Naive thymus-derived CD4-positive, alpha-beta T cell (primary cell): ENCODE measurements at regions not wholly inside any gene's neighbourhood (a gene's known extent, or its start where the extent isn't known, plus 50 kb on each side); places are given as distances from the start of the nearest gene placed in this dataset.

Experiments used
- ATAC-seq: fragments of 150-1000 bp; cut with Tn5 transposase; 2 replicates; pipeline ENCODE4 v1.10.0; 2021; ENCODE audit warnings: mild to moderate bottlenecking, moderate library complexity
- CTCF ChIA-PET: fragments of 350-600 bp; sonication (Branson Sonifier 250); formaldehyde crosslinking; loops from one replicate; lab custom pipeline; 2021; ENCODE audit warnings: antibody characterized with exemption; lab: Charles Lee
- POLR2A ChIA-PET: fragments of 350-600 bp; sonication (Branson Sonifier 250); formaldehyde crosslinking; loops from one replicate; lab custom pipeline; 2021; ENCODE audit warnings: antibody characterized with exemption, inconsistent platforms; lab: Charles Lee
- DNase-seq, 9 donors: peaks; one replicate each; pipeline versions ENCODE4 v3.0.0 to v3.0.0-alpha.2; 2020 to 2022; ENCODE audit warnings: mixed read lengths in 1 of 9
- H3K27ac ChIP-seq: one replicate; pipeline ENCODE4 v1.7.0; 2013; ENCODE audit warnings: mild to moderate bottlenecking, low read depth, low read length, moderate library complexity
- H3K27me3 ChIP-seq, 2 donors: one replicate each; pipeline ENCODE4 v1.7.0; 2013; ENCODE audit warnings: low read length in 2 of 2, mild to moderate bottlenecking in 2 of 2, moderate library complexity in 2 of 2; ENCODE audit not compliant: control insufficient read depth in 2 of 2, insufficient read depth in 2 of 2
- H3K36me3 ChIP-seq, 3 experiments: 1 replicate in 2 of 3; 2 replicates in 1 of 3; pipeline ENCODE4 v1.7.0; 2013; ENCODE audit warnings: low read length in 3 of 3, mild to moderate bottlenecking in 3 of 3, moderate library complexity in 1 of 3; ENCODE audit not compliant: insufficient read depth in 3 of 3, control insufficient read depth in 2 of 3
- H3K4me1 ChIP-seq, 2 donors: one replicate each; pipeline ENCODE4 v1.7.0; 2013; ENCODE audit warnings: low read length in 2 of 2, mild to moderate bottlenecking in 2 of 2, moderate library complexity in 1 of 2; ENCODE audit not compliant: control insufficient read depth in 2 of 2, insufficient read depth in 2 of 2
- H3K4me3 ChIP-seq: 2 replicates; pipeline ENCODE4 v1.7.0; 2013; ENCODE audit warnings: mild to moderate bottlenecking, low read length
- H3K9me3 ChIP-seq, 3 experiments: 1 replicate in 2 of 3; 2 replicates in 1 of 3; pipeline ENCODE4 v1.7.0; 2013; ENCODE audit warnings: low read length in 3 of 3; ENCODE audit not compliant: control insufficient read depth in 2 of 3
- H3K27ac Mint-ChIP-seq, 9 donors: one replicate each; pipeline ENCODE4 v1.8.0; 2020 to 2022; ENCODE audit warnings: mixed read lengths in 9 of 9, mild to moderate bottlenecking in 8 of 9, moderate library complexity in 5 of 9, inconsistent platforms in 2 of 9
- H3K27me3 Mint-ChIP-seq, 5 donors: one replicate each; pipeline ENCODE4 v1.8.0; 2021 to 2022; ENCODE audit warnings: mixed read lengths in 5 of 5, mild to moderate bottlenecking in 1 of 5
- H3K36me3 Mint-ChIP-seq, 5 donors: one replicate each; pipeline ENCODE4 v1.8.0; 2020 to 2022; ENCODE audit warnings: mixed read lengths in 5 of 5, mild to moderate bottlenecking in 3 of 5, inconsistent platforms in 1 of 5
- H3K4me1 Mint-ChIP-seq, 7 donors: one replicate each; pipeline ENCODE4 v1.8.0; 2020 to 2022; ENCODE audit warnings: mixed read lengths in 7 of 7, mild to moderate bottlenecking in 3 of 7, inconsistent platforms in 1 of 7
- H3K4me3 Mint-ChIP-seq, 10 donors: one replicate each; pipeline ENCODE4 v1.8.0; 2020 to 2022; ENCODE audit warnings: mild to moderate bottlenecking in 10 of 10, mixed read lengths in 10 of 10, moderate library complexity in 6 of 10, inconsistent platforms in 2 of 10
- H3K9me3 Mint-ChIP-seq, 11 donors: one replicate each; pipeline ENCODE4 v1.8.0; 2020 to 2022; ENCODE audit warnings: mixed read lengths in 11 of 11, mild to moderate bottlenecking in 4 of 11, inconsistent platforms in 1 of 11, moderate library complexity in 1 of 11
- intact Hi-C, 2 donors: fragments of 100-400 bp; cut with micrococcal nuclease; formaldehyde crosslinking; loops; one replicate each; pipeline ENCODE4 v1.15.1; 2023

DNA sequence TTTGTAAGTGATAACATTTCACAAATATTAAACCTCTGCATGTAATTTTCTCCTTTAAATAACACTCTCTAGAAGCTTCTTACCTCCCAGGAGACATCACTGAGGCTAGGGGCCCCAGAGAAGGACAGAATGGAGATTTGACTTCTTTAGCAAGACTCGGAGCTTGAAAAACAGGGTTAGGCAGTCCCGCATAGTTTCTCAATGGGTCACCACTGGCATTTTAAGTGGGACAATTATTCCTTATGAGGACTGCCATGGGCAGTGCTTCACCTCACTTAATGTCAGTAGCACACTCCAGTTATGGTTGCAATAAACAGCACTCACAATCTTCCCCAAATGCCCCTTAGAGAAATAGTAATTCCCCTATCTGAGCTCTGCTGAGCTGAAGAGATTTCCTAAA, 66.7 kb upstream of the NOCT start:
- H3K27me3 ChIP-seq: no peaks in the 10 kb centered on the region
- Mint-ChIP-seq H3K4me3 (no peak overlapping the region), H3K9me3 (no peaks in the 10 kb centered on the region)

DNA sequence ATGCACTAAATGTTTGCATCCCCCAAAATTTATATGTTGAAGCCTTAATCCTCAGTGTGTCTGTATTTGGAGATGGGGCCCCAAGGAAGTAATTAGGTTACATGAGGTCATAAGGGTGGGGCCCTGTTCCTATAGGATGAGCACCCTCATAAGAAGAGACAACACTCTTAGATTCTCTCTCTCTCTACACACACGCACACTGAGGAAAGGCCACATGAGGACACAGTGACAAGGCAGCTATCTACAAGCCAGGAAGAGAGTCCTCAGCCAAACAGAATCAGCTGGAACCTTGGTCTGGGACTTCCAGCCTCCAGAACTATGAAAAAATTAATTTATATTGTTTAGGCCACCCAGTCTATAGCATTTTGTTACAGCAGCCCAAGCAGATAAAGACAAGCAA, 69.3 kb upstream of the NOCT start:
- CTCF ChIA-PET: no interaction called here
- Mint-ChIP-seq H3K4me1 (no peaks in the 10 kb centered on the region), H3K4me3 (no peak overlapping the region), H3K36me3 (no peaks in the 10 kb centered on the region), H3K9me3 (no peaks in the 10 kb centered on the region), H3K27ac (no peak overlapping the region), H3K27me3 (peaks cover 0 to 6% (median 0%) of the 10 kb centered on the region in 5 donors)
- no peaks in the 10 kb centered on the region for H3K36me3 ChIP-seq
- intact Hi-C loops: no loop called here
- H3K9me3 ChIP-seq: no peaks in the 10 kb centered on the region
- H3K27me3 ChIP-seq: no peaks in the 10 kb centered on the region
- H3K4me3 ChIP-seq: no peak overlapping the region
- POLR2A ChIA-PET: no interaction called here
- DNase-seq (no peak), ATAC-seq (no peak)
- H3K4me1 ChIP-seq: no peaks in the 10 kb centered on the region
- no peak overlapping the region for H3K27ac ChIP-seq

More for the DNA sequence above, 66.7 kb upstream of the NOCT start:
- CTCF ChIA-PET: no interaction called here
- H3K27ac Mint-ChIP-seq: no peak overlapping the region
- intact Hi-C loops: no loop called here
- peaks cover 0 to 3% (median 0%) of the 10 kb centered on the region in 5 donors for H3K27me3 Mint-ChIP-seq
- no peak for DNase-seq
- Histone ChIP-seq H3K4me3 (no peak overlapping the region), H3K4me1 (no peaks in the 10 kb centered on the region), H3K36me3 (no peaks in the 10 kb centered on the region), H3K9me3 (no peaks in the 10 kb centered on the region), H3K27ac (no peak overlapping the region)
- POLR2A ChIA-PET: no interaction called here
- H3K36me3 Mint-ChIP-seq: no peaks in the 10 kb centered on the region
- peaks cover 0 to 2% (median 0%) of the 10 kb centered on the region in 7 donors for H3K4me1 Mint-ChIP-seq
- ATAC-seq: no peak

DNA sequence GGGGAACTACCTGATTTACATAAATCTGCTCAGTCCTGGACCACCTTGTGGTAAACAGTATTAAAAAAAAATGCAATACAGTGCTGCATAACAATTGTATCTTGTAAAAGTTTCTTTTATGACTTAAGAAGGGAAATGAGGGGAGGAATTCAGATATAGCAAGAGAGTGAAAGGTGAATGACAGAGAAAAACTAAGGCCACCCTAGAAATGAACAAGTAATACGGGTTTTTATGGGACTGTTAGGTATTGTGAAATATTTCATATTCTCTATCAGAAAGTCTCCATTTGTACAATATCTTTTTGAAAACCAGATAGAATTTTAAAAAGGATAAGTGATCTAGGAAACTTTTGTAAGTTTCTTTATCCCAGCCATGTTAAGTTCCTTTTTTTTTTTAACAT, 69.7 kb upstream of the NOCT start:
- peaks cover 0 to 6% (median 0%) of the 10 kb centered on the region in 5 donors for H3K27me3 Mint-ChIP-seq
- H3K9me3 ChIP-seq: no peaks in the 10 kb centered on the region
- no peaks in the 10 kb centered on the region for H3K4me1 ChIP-seq
- H3K9me3 Mint-ChIP-seq: no peaks in the 10 kb centered on the region
- no peak overlapping the region for H3K27ac ChIP-seq
- no peak overlapping the region for H3K27ac Mint-ChIP-seq
- CTCF ChIA-PET: no interaction called here
- DNase-seq (no peak), ATAC-seq (no peak)
- H3K4me3 Mint-ChIP-seq: no peak overlapping the region
- no peaks in the 10 kb centered on the region for H3K4me1 Mint-ChIP-seq
- H3K36me3 Mint-ChIP-seq: no peaks in the 10 kb centered on the region
- intact Hi-C loops: no loop called here
- H3K27me3 ChIP-seq: no peaks in the 10 kb centered on the region
- no peak overlapping the region for H3K4me3 ChIP-seq
- no peaks in the 10 kb centered on the region for H3K36me3 ChIP-seq
- POLR2A ChIA-PET: no interaction called here

DNA sequence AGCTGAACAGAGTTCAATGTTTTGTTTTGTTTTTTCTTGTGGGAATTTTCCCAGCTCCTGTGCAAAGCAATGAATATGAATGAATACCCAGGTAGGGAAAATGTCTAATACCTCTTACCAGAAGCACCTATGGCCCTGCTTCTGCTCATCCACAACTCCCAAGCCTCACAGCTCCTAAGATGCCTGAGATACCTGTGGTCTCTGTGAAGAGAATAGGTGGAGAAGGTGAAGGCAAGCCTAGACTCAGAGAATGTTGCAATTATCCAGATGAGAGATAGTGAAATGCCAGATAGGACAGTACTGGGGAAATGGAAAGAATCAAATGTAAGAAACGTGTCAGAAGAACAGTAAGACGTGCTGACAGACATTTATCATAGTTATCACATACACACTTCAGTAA, 70.2 kb upstream of the NOCT start:
- ChIA-PET CTCF (no interaction called here), POLR2A (no interaction called here)
- Histone ChIP-seq H3K9me3 (no peaks in the 10 kb centered on the region), H3K4me1 (no peaks in the 10 kb centered on the region), H3K27ac (no peak overlapping the region), H3K4me3 (no peak overlapping the region), H3K27me3 (no peaks in the 10 kb centered on the region), H3K36me3 (no peaks in the 10 kb centered on the region)
- no peaks in the 10 kb centered on the region for H3K4me1 Mint-ChIP-seq
- DNase-seq (no peak), ATAC-seq (no peak)
- H3K9me3 Mint-ChIP-seq: no peaks in the 10 kb centered on the region
- H3K27me3 Mint-ChIP-seq: peaks cover 0 to 6% (median 0%) of the 10 kb centered on the region in 5 donors
- H3K36me3 Mint-ChIP-seq: no peaks in the 10 kb centered on the region
- H3K27ac Mint-ChIP-seq: no peak overlapping the region
- intact Hi-C loops: no loop called here
- no peak overlapping the region for H3K4me3 Mint-ChIP-seq

DNA sequence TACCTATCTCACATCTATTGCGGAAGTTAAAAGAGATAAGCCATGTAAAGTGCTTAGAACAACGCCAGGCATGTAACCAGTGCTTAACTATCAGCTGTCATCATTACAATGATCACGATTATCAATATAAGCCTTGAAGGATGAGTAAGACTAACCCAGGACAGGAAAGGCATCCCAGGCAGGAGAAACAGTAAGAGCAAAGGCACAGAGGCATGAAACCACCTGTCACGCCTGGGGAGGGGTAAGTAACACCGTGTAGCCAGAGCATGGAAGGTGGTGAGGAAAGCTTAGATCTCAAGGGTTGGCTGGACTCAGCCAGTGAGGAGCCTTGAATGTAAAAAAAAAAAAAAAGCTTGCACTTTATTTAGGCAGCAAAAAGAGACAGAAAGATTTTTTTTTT, 71.7 kb upstream of the NOCT start:
- DNase-seq (no peak), ATAC-seq (no peak)
- Histone ChIP-seq H3K27ac (no peak overlapping the region), H3K4me1 (no peaks in the 10 kb centered on the region), H3K27me3 (no peaks in the 10 kb centered on the region), H3K4me3 (no peak overlapping the region), H3K36me3 (no peaks in the 10 kb centered on the region), H3K9me3 (no peaks in the 10 kb centered on the region)
- Mint-ChIP-seq H3K4me3 (no peak overlapping the region), H3K4me1 (no peaks in the 10 kb centered on the region), H3K27ac (no peak overlapping the region), H3K27me3 (peaks cover 0 to 6% (median 4%) of the 10 kb centered on the region in 5 donors), H3K9me3 (no peaks in the 10 kb centered on the region), H3K36me3 (no peaks in the 10 kb centered on the region)
- ChIA-PET CTCF (no interaction called here), POLR2A (no interaction called here)
- intact Hi-C loops: no loop called here

DNA sequence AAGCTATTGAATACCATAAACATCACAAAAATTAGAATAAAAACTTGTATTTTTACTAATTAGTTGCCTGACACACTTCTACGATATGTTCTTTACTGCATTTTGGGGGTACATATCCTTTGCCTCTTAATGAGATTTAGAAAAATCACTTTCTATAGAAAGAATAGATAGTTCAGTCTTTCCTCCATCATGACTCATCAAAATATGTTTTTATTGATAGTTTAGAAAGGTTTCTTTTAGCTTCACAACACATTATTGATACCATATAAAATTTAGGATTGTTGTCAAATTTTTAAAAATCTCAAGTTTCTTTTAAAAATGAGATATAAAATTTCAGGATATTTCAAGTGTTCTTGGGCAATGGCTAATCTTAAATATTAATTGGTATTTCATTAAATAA, 74.5 kb upstream of the NOCT start:
- H3K27me3 ChIP-seq: no peaks in the 10 kb centered on the region
- intact Hi-C loops: no loop called here
- CTCF ChIA-PET: no interaction called here
- peaks cover 0 to 11% (median 5%) of the 10 kb centered on the region in 5 donors for H3K27me3 Mint-ChIP-seq
- ATAC-seq (no peak), DNase-seq (no peak)
- H3K27ac ChIP-seq: no peak overlapping the region
- H3K36me3 Mint-ChIP-seq: no peaks in the 10 kb centered on the region
- H3K4me3 Mint-ChIP-seq: no peak overlapping the region
- H3K27ac Mint-ChIP-seq: no peak overlapping the region
- no peaks in the 10 kb centered on the region for H3K9me3 ChIP-seq
- H3K4me3 ChIP-seq: no peak overlapping the region
- no peaks in the 10 kb centered on the region for H3K4me1 ChIP-seq
- no peaks in the 10 kb centered on the region for H3K9me3 Mint-ChIP-seq
- no peaks in the 10 kb centered on the region for H3K4me1 Mint-ChIP-seq
- POLR2A ChIA-PET: no interaction called here
- no peaks in the 10 kb centered on the region for H3K36me3 ChIP-seq

DNA sequence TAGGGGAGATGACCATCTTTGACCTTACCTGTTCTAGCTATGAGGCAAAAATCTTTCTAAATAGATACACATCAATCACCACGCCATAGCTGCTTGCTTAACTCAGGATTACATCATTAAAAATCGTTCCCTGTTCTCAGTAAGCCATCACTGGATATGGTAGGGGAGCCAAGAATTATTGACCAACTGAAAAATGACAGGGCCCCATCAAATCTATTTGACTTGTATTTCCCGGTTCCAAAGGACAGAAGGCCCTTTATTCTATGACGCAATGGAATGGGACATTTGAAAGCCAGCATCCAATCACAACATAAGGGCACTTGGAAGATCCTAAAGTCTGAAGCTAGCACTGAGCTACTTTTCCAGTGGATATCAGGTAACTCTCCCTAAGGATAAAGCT, 75.6 kb upstream of the NOCT start:
- Histone ChIP-seq H3K36me3 (no peaks in the 10 kb centered on the region), H3K27me3 (no peaks in the 10 kb centered on the region), H3K27ac (no peak overlapping the region), H3K9me3 (no peaks in the 10 kb centered on the region), H3K4me3 (no peak overlapping the region), H3K4me1 (no peaks in the 10 kb centered on the region)
- Mint-ChIP-seq H3K4me1 (no peaks in the 10 kb centered on the region), H3K27ac (no peak overlapping the region), H3K4me3 (no peak overlapping the region), H3K36me3 (no peaks in the 10 kb centered on the region), H3K27me3 (peaks cover 0 to 13% (median 5%) of the 10 kb centered on the region in 5 donors), H3K9me3 (no peaks in the 10 kb centered on the region)
- intact Hi-C loops: no loop called here
- POLR2A ChIA-PET: no interaction called here
- no peak for DNase-seq
- CTCF ChIA-PET: no interaction called here
- no peak for ATAC-seq
